Amniotic stem cell (primary cell): ENCODE measurements at regions not wholly inside any gene's neighbourhood (a gene's known extent, or its start where the extent isn't known, plus 50 kb on each side); places are given as distances from the start of the nearest gene placed in this dataset.
"Not testable (repeated sequence)": the region's sequence is repeated elsewhere in the genome, so short reads cannot be mapped to it uniquely, and the experiment has no call there.

Source experiments
- DNase-seq: peaks from one replicate; lab custom pipeline; 2025; lab: John Stamatoyannopoulos, UW

- DNase-seq, result no peak
These were observed 85.5 kb downstream of the APIP start for GRCh38 chr11:34830648-34831047.

GRCh38 chr11:34830035-34830434 is 86.1 kb downstream of the APIP start:
- DNase-seq, result no peak

GRCh38 chr11:34827228-34827627 is 89.0 kb downstream of the APIP start:
- DNase-seq, result no peak

- DNase-seq, result no peak
These were observed 89.8 kb downstream of the APIP start for GRCh38 chr11:34826384-34826726.

GRCh38 chr11:34825670-34826383 is 90.4 kb downstream of the APIP start:
- no peak for DNase-seq

GRCh38 chr11:34825315-34825669 is 90.9 kb downstream of the APIP start:
- no peak for DNase-seq

- no peak for DNase-seq
These were observed 91.8 kb downstream of the APIP start for GRCh38 chr11:34824425-34824824.

GRCh38 chr11:34823639-34824038 is 92.5 kb downstream of the APIP start:
- DNase-seq, result no peak

GRCh38 chr11:34823197-34823596 is 93.0 kb downstream of the APIP start:
- no peak for DNase-seq

- no peak for DNase-seq
These were observed 96.3 kb downstream of the APIP start for GRCh38 chr11:34819740-34820482.

GRCh38 chr11:34817812-34818211 is 98.4 kb downstream of the APIP start:
- DNase-seq, result not testable (repeated sequence)

- DNase-seq, result no peak
These were observed 99.4 kb downstream of the APIP start for GRCh38 chr11:34816698-34817213.

- no peak for DNase-seq
These were observed 103.1 kb downstream of the APIP start for GRCh38 chr11:34812905-34813576.

GRCh38 chr11:34811858-34812257 is 104.3 kb downstream of the APIP start:
- DNase-seq, result no peak

- DNase-seq, result no peak
These were observed 106.0 kb downstream of the APIP start for GRCh38 chr11:34810107-34810562.

GRCh38 chr11:34809191-34810106 is 106.7 kb downstream of the APIP start:
- no peak for DNase-seq

GRCh38 chr11:34806875-34807274 is 109.3 kb downstream of the APIP start:
- DNase-seq, result no peak

- DNase-seq, result no peak
These were observed 110.2 kb downstream of the APIP start for GRCh38 chr11:34805937-34806336.

GRCh38 chr11:34799848-34800247 is 116.3 kb downstream of the APIP start:
- no peak for DNase-seq

- DNase-seq, result no peak
These were observed 117.2 kb downstream of the APIP start for GRCh38 chr11:34798985-34799384.

- not testable (repeated sequence) for DNase-seq
These were observed 118.7 kb downstream of the APIP start for GRCh38 chr11:34797497-34797896.

GRCh38 chr11:34795641-34796040 is 120.5 kb downstream of the APIP start:
- no peak for DNase-seq
